ENCODE measurements at regions not wholly inside any gene's neighbourhood (a gene's known extent, or its start where the extent isn't known, plus 50 kb on each side); places are given as distances from the start of the nearest gene placed in this dataset.

DNA sequence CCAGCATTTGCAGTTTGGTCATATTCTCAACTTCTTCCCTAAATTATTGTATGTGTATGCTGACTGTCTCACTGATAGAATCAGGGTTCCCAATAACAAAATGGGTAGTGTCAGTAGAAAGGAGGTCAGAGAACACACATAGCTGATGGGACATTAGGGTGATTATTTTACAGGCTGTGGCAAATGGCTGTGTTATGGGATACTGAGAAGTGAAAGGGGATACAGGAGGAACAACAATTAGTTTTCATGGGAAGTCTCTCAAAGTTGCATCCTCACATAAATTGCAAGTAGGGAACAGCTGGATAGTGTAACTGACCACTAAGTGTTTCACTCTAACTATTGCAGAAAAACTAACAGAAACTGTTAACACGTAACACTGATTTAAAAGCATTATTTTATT, 1199.3 kb downstream of the PCDH17 start (continued):
- no peak for TF ChIP-seq SPI1 (IDR thresholded peaks at IDR 0.05; ENCODE audit: borderline replicate concordance, insufficient read depth, low read depth, low read length)
- no peak for TF ChIP-seq SMAD5 (IDR thresholded peaks at IDR 0.05; ENCODE audit: low read depth)
- TF ChIP-seq MEF2A (IDR thresholded peaks at IDR 0.05; ENCODE audit: insufficient read depth, low read depth, low read length), result no peak
- no peak for TF ChIP-seq ZNF217 (IDR thresholded peaks at IDR 0.05)
- no peak for TF ChIP-seq SREBF1 (IDR thresholded peaks at IDR 0.05; ENCODE audit: low read length)
- TF ChIP-seq, protein P1, sequence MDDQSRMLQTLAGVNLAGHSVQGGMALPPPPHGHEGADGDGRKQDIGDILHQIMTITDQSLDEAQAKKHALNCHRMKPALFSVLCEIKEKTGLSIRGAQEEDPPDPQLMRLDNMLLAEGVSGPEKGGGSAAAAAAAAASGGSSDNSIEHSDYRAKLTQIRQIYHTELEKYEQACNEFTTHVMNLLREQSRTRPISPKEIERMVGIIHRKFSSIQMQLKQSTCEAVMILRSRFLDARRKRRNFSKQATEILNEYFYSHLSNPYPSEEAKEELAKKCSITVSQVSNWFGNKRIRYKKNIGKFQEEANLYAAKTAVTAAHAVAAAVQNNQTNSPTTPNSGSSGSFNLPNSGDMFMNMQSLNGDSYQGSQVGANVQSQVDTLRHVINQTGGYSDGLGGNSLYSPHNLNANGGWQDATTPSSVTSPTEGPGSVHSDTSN (IDR thresholded peaks at IDR 0.05; ENCODE audit: insufficient replicate concordance, low read depth, low read length), result no peak

DNA sequence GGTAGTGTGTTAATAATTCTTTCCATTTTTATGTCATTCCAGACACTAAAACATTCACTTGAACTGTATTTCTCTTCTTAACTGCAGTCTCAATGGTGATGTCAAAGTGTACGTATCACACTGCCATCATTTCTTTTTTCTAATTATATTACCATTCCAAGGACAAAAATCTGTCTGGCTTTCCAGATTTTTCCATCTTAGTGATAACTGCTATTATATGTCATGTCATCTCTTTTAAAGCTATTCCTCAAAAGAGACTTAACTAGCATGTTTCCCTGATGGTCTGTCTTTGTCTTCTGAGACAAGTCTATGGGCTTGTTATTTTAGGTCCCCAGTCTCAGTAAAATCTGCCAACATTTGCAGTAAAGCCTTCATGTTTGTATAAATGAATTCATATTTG, 1207.1 kb downstream of the PCDH17 start:
- POLR2A ChIA-PET, result no interaction called here
- RAD21 ChIA-PET (ENCODE audit: unreplicated experiment), result no interaction called here
- no TSS peak for BruUV-seq (replicated peaks)
- Histone ChIP-seq H3K9me3 (replicated peaks; ENCODE audit: control insufficient read depth, insufficient read depth, low read length) (no peaks in the 10 kb centered on the region; the same call in 1 of the 3 replicates), H3K4me3 (no peak overlapping the region), H3K9ac (ENCODE audit: control insufficient read depth, insufficient read depth, low read length) (no peak overlapping the region), H3K4me1 (ENCODE audit: control insufficient read depth, insufficient read depth, low read length) (no peaks in the 10 kb centered on the region), H2AFZ (ENCODE audit: control insufficient read depth, low read depth, low read length) (no peak overlapping the region), H3K27me3 (replicated peaks in 1 of 2; ENCODE audit: control insufficient read depth in 2 of 2, insufficient read depth in 2 of 2, low read length in 1 of 2) (no peaks in the 10 kb centered on the region), H3K4me2 (ENCODE audit: control insufficient read depth, insufficient read depth) (no peak overlapping the region), H4K20me1 (ENCODE audit: control insufficient read depth, insufficient read depth) (no peaks in the 10 kb centered on the region), H3K27ac (ENCODE audit: control insufficient read depth, insufficient read depth) (no peak overlapping the region), H3K79me2 (ENCODE audit: control insufficient read depth, insufficient read depth, low read length) (no peaks in the 10 kb centered on the region), H3K36me3 (ENCODE audit: control insufficient read depth in 2 of 2, insufficient read depth in 2 of 2, low read length in 1 of 2) (no peaks in the 10 kb centered on the region)
- intact Hi-C loops (cut with micrococcal nuclease; ENCODE audit: unreplicated experiment) (no loop called here), in situ Hi-C loops (cut with MboI) (no loop called here)
- FAIRE-seq (no peak), DNase-seq (ENCODE audit: low read depth, low spot score) (no peak), ATAC-seq (no peak)
- TF ChIP-seq MYB (IDR thresholded peaks at IDR 0.05; ENCODE audit: borderline replicate concordance, low read depth, low read length) (no peak), FOXK2 (IDR thresholded peaks at IDR 0.05) (no peak), HDAC2 (IDR thresholded peaks at IDR 0.05) (no peak), GABPA (IDR thresholded peaks at IDR 0.05; ENCODE audit: low read depth) (no peak)
- TF ChIP-seq, protein P2, sequence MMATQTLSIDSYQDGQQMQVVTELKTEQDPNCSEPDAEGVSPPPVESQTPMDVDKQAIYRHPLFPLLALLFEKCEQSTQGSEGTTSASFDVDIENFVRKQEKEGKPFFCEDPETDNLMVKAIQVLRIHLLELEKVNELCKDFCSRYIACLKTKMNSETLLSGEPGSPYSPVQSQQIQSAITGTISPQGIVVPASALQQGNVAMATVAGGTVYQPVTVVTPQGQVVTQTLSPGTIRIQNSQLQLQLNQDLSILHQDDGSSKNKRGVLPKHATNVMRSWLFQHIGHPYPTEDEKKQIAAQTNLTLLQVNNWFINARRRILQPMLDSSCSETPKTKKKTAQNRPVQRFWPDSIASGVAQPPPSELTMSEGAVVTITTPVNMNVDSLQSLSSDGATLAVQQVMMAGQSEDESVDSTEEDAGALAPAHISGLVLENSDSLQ (IDR thresholded peaks at IDR 0.05), result no peak
- SMC1A ChIA-PET (ENCODE audit: uncharacterized antibody, unreplicated experiment), result no interaction called here
- 35% methylated on average over 1 of the region's 1 CpG for WGBS (ENCODE audit: insufficient coverage, insufficient replicate concordance, low lambda C conversion rate, missing lambda C conversion rate)
- CTCF ChIA-PET, result no interaction called here
